KOPT-K1 (cell line): ENCODE measurements at regions not wholly inside any gene's neighbourhood (a gene's known extent, or its start where the extent isn't known, plus 50 kb on each side); places are given as distances from the start of the nearest gene placed in this dataset.
A peak's percentile ranks its signal among the peaks of the same experiment; 100 is the strongest.

ENCODE experiments used
- H3K27ac ChIP-seq: fragments of 200-600 bp; sonication (generic); 2 replicates; pipeline ENCODE4 v1.5.1; 2016; ENCODE audit warnings: antibody characterized with exemption, mild to moderate bottlenecking, low read depth, low read length; ENCODE audit not compliant: poor library complexity, severe bottlenecking
- H3K36me3 ChIP-seq: fragments of 200-600 bp; sonication (generic); 2 replicates; pipeline ENCODE4 v1.5.1; 2017; ENCODE audit warnings: antibody characterized with exemption, mild to moderate bottlenecking, low read length, moderate library complexity; ENCODE audit not compliant: insufficient read depth
- H3K9me3 ChIP-seq: fragments of 200-600 bp; sonication (generic); 2 replicates; pipeline ENCODE4 v1.5.1; 2017; ENCODE audit warnings: antibody characterized with exemption, low read length, mild to moderate bottlenecking; ENCODE audit not compliant: insufficient read depth, poor library complexity, severe bottlenecking

DNA sequence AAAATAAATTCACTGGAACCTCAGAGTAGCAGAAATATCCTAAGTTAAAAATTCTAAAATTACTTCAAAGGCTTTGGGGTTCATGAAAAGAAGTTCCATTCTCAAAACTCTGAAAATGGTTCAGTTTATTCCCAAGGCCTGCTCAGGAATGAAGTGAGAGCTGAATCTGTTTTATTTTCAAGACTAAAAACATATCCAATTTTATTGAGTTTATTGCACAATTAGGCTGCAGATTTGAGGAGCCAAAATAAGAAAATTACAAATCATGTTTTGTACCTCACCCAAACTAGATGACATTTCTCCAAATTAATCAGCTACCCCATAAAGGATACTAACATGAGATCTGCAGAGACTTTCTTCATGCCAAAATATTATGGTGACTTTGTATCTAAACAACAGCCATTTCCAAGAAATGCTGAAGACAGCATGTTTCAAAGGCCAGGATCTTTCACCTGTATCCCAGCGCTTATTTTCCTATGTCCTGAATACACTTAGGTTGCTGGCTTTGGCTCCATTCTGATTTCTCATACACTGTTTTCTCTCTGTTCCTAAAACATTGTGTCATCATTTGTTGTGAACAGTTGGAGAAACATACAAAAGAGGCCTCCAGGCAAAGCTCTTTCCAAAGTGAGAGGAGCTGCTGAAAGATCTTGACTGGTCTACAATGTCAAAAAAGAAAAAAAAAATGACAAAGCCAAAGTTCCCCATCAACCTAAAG is 85.7 kb upstream of the F13A1 start:
- H3K9me3 ChIP-seq: no peaks in the 10 kb centered on the region
- peak overlapping the region; percentile 74 for H3K27ac ChIP-seq
- no peaks in the 10 kb centered on the region for H3K36me3 ChIP-seq

DNA sequence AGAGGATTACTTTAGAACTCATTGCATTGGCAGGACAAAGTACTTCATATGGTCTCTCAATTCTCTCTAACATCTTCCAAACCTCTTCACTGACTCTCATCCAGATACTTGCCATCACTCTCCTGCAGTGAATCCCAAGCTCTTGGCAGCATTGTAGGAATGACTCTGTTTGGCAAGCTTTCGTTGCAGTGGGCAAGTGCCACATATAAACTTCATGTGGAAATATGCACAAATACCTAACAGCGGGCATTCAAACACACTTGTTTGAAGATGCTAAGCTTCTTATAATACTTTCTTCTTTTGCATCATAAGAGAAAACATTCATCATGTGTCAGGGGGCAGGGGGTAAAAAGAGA is 86.2 kb upstream of the F13A1 start:
- Histone ChIP-seq H3K9me3 (no peaks in the 10 kb centered on the region), H3K27ac (peak overlapping the region; percentile 74), H3K36me3 (no peaks in the 10 kb centered on the region)

DNA sequence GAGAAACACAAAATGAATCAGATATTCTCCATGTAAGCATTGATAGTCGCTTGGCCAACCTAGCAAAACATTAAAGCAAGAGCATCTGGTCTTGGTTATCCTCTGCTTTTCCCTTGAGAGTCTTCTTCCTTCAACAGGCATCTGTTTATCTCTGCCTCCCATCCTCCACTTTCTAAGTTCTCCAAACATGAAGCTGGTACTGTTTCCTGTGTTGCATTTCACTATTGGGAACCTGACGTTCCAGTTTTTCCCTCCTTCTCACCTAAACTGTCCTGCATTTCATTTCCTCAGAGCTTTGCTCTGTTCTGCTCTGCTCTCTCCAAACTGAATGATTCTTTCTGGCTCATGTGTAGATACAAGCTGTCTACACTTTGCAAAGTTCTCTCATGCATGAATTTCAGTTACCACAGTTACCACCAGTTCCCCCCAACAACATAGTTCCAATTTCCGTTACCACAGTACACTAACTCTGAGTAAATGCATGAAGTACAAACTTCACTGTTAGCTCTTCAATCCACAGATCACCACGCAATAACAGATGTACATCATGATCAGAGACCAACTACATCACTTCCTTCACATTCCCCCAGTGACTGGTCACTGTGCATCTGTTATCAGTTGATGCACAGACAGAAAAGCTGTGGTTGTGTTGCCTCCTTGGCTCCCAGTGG is 86.7 kb upstream of the F13A1 start:
- no peaks in the 10 kb centered on the region for H3K9me3 ChIP-seq
- peak overlapping the region; percentile 74 for H3K27ac ChIP-seq
- H3K36me3 ChIP-seq: no peaks in the 10 kb centered on the region

DNA sequence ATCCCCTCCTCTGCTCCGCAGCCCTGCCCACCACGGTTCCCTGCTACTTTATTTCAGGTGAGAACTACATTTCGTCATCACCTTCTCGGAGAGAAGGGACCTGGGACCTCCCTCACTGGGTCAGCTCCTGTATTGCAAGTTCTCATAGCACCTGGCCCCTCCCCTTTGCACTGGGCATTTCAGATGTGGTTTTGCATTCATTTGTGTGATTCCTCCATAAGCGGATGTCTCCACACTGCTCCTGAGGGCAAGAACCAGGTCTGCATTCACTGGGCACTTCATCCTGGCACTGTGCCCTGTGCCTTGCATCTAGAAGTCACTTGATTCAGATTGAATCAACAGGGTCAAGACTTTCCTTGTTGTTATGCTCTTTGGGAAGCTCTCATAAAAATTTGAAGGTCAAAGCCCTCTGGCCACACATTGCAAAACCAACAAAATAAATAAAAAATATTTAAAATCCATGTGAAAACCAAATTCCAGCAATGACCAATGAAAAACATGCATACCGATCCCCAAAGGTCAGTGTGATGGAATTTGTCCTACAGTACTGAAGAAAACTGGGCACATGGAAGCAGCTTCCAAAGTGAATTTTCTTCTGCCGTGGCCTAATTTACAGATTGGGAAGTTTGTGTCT is 89.1 kb upstream of the F13A1 start:
- no peak overlapping the region for H3K27ac ChIP-seq
- no peaks in the 10 kb centered on the region for H3K9me3 ChIP-seq
- H3K36me3 ChIP-seq: no peaks in the 10 kb centered on the region

DNA sequence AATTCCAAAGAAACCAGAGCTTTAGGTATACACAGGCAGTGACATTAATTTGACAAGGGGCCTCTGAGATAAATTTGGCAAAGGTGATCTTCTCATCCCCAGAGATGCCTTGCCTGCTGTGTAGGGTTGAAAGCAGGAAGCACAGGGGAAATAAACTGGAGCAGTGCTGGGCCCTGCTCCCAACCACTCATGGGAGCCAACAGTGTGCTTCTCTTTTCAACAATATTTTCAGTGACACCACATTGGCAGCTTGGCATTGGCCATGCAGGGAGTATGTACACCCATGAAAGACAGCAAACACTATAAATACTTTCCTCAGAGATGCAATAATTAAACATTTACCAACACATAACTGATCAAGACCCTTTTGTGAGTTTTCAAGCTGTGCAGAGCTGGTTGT is 90.7 kb upstream of the F13A1 start:
- Histone ChIP-seq H3K27ac (no peak overlapping the region), H3K9me3 (no peaks in the 10 kb centered on the region), H3K36me3 (no peaks in the 10 kb centered on the region)

DNA sequence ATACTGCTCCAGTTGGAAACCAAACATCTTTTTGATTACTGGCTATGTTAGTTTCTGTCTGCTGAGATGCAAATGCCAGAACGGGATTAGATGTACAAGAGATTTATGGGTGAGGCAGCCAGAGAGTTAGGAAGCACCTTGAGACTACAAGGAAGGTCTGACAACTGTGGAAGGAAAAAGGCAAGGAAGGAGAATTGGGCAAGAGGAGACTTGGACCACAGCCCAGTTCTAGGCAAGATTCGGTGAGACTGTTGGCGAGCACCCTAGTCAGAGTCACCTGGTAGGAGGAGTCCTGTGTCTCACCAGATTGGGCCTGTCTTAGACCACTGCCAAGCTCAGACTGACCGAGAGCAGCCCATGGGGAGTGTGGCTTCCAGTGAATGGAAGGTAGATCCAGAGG is 91.8 kb upstream of the F13A1 start:
- H3K27ac ChIP-seq: no peak overlapping the region
- no peaks in the 10 kb centered on the region for H3K36me3 ChIP-seq
- no peaks in the 10 kb centered on the region for H3K9me3 ChIP-seq

DNA sequence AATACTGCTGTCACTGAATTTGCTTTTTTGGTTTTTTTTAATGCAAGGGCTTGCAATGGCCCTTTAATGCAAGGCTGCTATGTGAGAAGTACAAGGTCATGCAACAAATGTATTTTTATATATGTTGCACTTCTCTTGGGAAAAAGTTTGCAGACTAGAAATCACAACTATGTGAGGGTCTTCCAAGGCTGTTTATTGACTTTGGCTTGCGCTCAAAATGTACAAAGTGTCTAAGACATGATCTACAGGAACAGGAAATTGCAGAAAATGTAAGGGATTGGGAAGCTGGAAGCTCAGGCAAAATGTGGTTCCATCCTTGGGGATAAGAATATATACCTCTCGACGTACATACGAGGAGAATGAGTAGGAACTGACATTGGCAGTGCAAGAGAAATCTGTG is 92.2 kb upstream of the F13A1 start:
- Histone ChIP-seq H3K36me3 (no peaks in the 10 kb centered on the region), H3K27ac (no peak overlapping the region), H3K9me3 (no peaks in the 10 kb centered on the region)

DNA sequence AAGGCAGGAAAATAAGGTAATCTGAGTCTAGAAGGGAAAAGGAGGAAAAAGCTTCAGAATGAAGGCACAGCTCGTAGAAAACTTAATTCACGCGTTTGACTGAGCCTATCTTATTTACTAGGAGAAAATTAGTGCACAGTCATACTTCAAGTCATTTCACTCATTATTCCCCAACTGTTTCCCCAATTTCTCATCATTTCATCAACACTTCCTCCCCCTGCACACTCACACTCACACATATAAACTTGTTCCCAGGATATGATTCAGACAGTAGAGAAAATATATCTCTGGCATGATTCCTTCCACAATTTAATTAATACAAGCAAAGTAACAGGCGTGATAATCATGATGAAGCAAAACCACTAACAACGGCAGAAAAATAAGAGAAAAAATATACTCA is 94.5 kb upstream of the F13A1 start:
- Histone ChIP-seq H3K36me3 (no peaks in the 10 kb centered on the region), H3K9me3 (no peaks in the 10 kb centered on the region), H3K27ac (no peak overlapping the region)

DNA sequence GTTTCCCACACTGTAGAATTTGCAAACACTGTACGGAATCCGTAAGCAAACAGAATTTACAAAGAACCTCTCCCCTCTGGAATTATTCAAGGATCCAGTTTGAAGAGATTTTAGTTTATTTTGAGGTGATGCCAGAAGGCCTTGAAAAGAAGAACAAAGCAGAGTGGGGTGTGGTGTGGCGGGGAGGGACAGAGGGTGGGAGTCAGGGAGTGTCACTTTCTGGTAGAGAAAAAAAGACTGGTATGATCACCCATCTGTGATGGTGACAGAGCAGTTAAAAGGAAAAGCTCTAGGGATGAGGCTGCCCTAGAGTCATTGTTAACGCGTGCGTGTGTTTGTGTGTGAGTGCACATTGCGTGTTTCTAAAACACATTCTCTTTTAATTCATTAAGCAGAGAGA is 97.0 kb upstream of the F13A1 start:
- H3K36me3 ChIP-seq: no peaks in the 10 kb centered on the region
- no peaks in the 10 kb centered on the region for H3K9me3 ChIP-seq
- H3K27ac ChIP-seq: no peak overlapping the region

DNA sequence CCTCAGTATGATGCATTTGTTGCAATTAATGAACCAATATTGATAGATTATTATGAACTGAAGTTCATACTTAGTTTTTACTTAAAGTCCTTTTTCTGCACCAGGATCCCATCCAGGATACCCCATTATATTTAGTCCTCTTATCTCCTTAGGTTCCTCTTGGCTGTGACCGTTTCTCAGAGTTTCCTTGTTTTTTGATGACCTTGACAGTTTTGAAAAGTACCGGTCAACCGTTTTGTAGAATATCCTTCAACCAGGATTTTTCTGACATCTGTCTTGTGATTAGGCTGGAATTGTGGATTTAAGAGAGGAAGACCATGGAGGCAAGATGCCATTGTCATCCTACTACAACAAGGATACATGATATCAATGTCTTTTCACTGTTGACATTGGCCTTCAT is 98.0 kb upstream of the F13A1 start:
- no peaks in the 10 kb centered on the region for H3K36me3 ChIP-seq
- no peak overlapping the region for H3K27ac ChIP-seq
- H3K9me3 ChIP-seq: no peaks in the 10 kb centered on the region

DNA sequence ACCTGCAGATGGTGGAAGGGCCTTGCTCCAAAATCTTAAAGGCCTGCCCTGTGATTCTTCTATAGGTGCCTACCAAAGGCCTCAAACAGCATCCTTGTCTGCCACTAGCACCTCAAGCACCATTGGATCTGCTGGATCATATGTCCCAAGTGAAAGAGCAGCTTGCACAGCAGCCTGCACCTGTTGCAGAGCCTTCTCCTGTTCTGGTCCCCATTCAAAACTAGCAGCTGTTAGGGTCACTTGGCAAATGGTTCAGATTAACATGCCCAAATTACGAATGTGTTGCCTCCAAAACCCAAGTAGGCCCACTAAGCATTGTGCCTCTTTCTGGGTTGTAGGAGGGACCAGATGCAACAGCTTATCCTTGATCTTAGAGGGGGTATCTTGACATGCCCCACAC is 99.6 kb upstream of the F13A1 start:
- H3K9me3 ChIP-seq: peaks cover 13% of the 10 kb centered on the region
- no peaks in the 10 kb centered on the region for H3K36me3 ChIP-seq
- no peak overlapping the region for H3K27ac ChIP-seq

DNA sequence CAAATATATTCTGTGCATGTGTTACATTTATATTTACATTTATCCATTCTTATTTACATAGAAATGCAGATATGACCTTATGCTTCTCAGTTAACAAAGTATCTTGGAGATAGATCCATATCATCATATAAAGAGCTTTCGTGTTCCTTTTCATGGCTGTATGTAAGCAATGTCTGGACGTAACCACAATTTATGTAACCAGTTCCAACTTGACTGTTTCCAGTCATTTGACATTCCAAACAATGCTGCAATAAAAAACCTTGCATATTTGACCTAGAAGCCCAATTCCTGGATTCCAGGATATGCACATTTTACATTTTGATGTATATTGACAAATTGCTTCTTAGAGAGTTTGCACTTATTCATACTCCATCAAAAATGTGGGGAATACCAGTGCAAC is 113.7 kb upstream of the F13A1 start:
- H3K36me3 ChIP-seq: no peaks in the 10 kb centered on the region

DNA sequence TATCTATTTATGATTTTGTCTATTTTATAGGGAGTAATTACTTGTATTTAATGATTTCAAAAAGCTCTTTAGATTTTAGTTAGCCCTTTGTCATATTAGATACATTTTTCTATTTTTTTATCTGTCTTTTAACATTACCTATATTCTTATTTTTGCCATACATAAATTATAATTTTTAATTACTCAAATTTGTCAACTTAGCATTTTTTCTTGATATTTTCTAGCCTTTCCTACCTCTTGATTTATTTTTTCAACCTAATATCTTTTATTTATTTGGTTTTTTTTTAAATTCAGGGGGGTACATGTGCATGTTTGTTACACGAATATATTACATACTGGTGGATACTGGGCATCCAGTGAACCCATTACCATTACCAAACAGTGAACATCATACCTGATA is 114.3 kb upstream of the F13A1 start:
- no peak overlapping the region for H3K27ac ChIP-seq
- no peaks in the 10 kb centered on the region for H3K9me3 ChIP-seq
- H3K36me3 ChIP-seq: no peaks in the 10 kb centered on the region

More for the DNA sequence above, 113.7 kb upstream of the F13A1 start:
- H3K27ac ChIP-seq: no peak overlapping the region
- H3K9me3 ChIP-seq: no peaks in the 10 kb centered on the region

DNA sequence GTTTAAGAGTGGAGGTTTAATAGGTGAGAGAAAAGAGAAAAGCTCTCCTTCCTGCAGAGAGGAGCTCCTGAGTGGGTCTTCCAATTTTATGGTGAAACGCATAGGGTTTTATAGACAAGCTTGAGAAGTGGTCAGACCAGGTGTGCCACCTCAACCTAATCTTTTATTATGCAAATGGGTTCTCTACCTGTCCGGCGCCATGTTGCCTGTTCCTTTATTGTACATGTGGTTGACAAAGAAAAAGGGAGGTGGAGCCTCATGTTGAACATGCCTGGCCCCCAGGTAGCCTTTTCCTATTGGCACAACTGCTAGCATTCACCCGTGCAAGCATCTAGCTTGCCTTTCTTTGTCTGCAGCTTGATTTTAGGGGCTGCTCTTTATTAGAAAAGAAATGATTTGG is 115.9 kb upstream of the F13A1 start:
- H3K36me3 ChIP-seq: no peaks in the 10 kb centered on the region
- H3K27ac ChIP-seq: no peak overlapping the region
- no peaks in the 10 kb centered on the region for H3K9me3 ChIP-seq

DNA sequence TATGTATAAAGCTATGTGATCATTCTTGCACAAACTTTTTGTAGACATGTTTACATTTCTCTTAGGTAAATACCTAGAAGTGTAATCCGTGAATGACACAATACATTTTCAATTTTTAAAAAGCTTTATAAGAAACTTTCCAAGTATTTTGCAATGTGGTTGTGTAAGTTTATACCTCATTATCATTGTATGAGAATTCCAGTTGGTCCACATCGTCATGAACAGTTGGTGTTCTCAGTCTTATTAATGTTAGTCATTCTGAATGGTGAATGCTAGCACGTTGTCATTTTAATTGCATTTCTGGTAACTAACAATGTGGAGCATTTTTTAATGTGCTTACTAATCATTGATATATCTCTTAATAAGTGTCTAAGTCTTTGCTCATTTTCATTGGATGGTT is 116.5 kb upstream of the F13A1 start:
- Histone ChIP-seq H3K36me3 (no peaks in the 10 kb centered on the region), H3K27ac (no peak overlapping the region), H3K9me3 (no peaks in the 10 kb centered on the region)

DNA sequence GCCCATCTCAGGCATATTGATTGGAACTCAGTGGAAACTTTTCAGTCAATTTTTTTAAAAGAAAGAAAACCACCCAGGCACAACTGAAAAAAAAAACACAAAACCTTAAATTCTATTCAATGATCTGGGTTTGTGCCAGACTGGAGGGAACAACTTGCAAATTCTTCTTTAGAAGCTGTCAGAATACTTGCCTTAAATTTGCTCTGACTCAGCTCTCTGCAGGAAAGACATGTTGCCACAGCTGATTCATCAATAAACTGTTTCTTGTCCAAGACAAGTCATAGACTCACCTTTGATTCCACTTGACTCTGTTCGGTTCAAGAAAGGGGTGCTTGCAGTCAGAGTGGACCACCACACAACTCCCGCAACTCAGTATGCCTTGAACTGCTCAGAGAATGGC is 117.8 kb upstream of the F13A1 start:
- no peak overlapping the region for H3K27ac ChIP-seq
- H3K9me3 ChIP-seq: no peaks in the 10 kb centered on the region
- no peaks in the 10 kb centered on the region for H3K36me3 ChIP-seq
